Putamen (tissue), 1 donor: ENCODE measurements at regions not wholly inside any gene's neighbourhood (a gene's known extent, or its start where the extent isn't known, plus 50 kb on each side); places are given as distances from the start of the nearest gene placed in this dataset.
A peak's percentile ranks its signal among the peaks of the same experiment; 100 is the strongest.
"Not testable (repeated sequence)": the region's sequence is repeated elsewhere in the genome, so short reads cannot be mapped to it uniquely, and the experiment has no call there.

Source experiments
- DNase-seq: peaks from one replicate; pipeline ENCODE4 v3.0.0-alpha.2; 2016; ENCODE audit warnings: low spot score

DNA sequence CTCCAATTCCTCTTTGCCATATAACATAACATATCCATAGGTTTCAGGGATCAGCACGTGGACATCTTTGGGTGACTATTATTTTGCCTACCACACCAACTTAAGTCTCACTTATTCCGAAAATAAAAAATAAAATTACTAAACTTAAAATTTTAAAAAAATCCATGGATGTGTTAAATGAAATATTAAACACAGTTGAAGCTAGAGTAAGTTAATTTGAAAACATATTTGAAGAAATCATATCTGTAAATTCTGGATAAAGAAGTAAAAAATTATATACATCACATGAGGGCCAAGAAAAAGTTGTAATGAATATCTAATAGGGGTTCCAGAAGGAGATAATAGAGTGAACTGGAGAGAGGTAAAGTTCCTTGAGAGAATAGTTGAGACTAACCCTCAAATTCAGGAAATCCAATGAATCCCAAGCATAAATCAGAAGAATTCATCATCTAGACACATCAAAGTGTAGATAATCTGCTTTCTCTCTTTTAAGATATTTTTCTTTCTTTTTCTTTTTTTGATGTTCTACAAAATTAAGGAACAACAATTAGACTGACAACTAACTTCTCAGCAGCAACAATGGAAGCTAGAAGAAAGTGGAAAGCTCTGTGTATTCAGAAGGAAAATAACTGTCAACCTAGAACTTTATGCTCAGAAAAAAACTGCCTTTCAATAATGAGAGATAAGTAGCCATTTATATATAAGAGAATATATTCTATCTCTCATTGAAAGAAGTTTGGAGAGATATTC, 147.4 kb downstream of the ABHD5 start:
- no peak for DNase-seq

DNA sequence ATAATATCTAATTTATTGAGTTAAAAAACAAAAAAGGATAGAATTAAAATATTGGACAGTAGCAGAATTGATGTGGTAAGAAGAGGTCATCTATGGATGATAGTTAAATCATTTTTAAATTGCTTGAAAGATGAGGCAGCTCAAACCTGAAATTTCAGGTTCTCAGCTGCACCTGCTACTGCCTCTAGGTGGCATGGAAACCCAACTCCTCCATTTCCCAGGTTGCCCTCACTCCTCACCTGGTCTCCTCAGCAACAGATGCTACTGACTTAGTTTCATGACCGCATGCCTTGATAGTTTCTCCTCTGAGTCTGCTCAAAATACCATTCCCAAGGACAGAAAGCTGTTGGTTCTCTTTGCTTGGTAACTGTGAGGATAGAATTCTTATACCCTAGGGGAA, 148.1 kb downstream of the ABHD5 start:
- no peak for DNase-seq

- no peak for DNase-seq
Observed at GRCh38 chr3:43843386-43843785, 152.6 kb downstream of the ABHD5 start.

GRCh38 chr3:43844757-43845156, 154.0 kb downstream of the ABHD5 start:
- DNase-seq, result no peak

- DNase-seq, result not testable (repeated sequence)
Observed at GRCh38 chr3:43845553-43845952, 154.8 kb downstream of the ABHD5 start.

DNA sequence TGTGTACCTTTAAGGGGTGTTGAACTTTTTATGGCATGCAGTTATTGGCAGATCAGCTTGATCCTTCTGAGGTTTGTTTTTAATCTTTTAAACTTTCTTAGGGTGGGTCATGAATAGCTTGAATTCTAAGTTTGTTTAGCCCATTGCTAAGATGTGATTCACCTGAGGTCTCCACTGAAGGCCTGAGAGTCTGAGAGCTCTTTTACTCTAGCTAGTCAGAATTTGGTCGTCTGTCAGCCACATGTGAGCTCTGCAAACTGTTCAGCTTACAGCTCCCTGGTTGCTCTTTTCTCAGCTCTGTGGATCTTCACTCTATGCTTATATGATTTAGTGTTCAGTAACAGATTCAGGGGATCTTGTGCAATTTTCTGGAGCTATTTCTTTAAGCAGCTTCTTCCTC, 161.3 kb downstream of the ABHD5 start:
- DNase-seq, result no peak

GRCh38 chr3:43854283-43854682, 163.5 kb downstream of the ABHD5 start:
- DNase-seq, result no peak

DNA sequence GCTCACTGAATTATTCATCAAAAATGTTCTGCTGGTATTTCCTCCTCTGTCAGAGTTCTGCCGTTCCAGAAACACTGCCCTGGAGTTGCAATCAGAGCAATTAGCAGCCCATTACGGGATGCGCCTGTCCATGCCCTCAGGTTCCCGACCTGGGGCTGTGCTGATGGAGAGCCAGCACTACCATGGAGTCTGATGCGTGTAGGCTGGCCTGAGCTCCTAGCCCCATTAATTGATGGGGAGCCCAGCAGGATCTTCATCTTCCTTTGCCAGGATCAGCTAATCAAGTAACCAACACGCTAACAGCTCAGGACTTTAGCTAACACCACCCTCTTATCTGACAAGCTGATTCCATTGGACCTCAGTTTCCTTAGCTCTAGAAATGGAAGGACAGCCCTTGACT, 164.2 kb downstream of the ABHD5 start:
- no peak for DNase-seq

DNA sequence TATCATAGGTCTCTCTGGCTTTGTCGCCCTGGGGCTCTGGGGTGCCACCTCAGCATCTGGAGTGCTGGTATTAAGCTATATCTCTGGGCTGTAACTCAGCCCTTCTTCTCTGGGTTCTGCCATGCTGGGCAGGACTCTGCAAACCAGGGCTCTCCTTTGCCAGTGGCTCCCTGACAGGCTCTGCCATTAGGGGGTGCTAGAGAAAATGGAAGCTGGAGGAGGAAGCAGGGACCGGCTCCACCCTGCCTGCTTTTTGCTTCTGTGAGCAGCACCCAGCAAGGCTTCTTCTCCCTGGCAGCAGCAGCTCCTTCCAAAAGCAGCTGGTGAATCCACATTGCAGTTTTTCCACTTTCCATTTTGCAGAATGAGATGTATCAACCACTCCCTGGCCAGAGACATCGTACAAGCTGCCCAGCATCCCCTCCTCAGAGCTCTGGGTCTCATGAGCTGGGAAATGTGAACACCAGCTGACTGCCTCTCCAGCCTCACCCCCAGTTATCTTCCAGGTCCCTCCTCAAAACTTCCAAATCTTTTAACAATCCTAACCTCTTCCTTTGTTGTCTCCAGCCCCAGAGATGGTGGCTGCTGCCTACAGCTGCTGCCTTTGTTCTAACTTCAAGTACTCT, 165.0 kb downstream of the ABHD5 start:
- peak; percentile 51 for DNase-seq

DNA sequence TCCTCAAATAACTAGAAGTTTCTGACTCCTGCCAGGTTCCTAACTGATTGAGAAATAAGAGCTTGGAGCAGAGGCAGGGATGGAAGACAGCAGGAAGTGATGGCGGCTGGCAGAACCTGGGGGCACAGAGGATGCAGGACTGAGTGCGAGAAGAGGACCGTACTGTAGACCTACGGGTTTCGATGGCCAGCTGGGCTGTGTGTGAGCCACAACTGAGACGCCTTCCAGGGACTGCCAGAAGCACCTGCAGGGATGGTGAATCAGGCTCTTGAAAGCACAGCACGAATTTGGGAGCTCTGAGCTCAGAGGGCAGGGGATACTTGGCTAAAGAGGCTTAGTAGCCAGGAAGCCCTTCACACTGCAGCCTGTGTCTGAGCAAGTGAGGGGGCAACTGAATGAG, 165.6 kb downstream of the ABHD5 start:
- DNase-seq, result no peak

DNA sequence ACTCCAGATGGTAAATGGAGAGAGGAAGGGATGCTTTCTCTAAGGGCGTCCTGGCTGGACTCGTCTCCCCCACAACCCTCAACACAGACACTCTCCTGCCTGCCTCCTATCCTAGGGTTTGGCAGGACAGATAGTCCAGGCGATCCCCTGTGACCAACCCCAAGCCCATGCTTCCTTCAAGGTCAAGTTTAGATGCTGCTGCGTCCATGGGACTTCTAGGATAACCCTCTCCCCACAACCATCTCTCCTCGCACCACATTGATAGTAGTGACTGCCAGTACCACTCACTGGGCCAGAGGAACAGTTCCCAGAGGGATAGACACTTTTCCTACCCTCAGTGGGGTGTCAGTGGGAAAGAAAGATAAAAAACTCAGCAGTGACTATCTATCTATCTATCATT, 166.0 kb downstream of the ABHD5 start:
- DNase-seq, result no peak

DNA sequence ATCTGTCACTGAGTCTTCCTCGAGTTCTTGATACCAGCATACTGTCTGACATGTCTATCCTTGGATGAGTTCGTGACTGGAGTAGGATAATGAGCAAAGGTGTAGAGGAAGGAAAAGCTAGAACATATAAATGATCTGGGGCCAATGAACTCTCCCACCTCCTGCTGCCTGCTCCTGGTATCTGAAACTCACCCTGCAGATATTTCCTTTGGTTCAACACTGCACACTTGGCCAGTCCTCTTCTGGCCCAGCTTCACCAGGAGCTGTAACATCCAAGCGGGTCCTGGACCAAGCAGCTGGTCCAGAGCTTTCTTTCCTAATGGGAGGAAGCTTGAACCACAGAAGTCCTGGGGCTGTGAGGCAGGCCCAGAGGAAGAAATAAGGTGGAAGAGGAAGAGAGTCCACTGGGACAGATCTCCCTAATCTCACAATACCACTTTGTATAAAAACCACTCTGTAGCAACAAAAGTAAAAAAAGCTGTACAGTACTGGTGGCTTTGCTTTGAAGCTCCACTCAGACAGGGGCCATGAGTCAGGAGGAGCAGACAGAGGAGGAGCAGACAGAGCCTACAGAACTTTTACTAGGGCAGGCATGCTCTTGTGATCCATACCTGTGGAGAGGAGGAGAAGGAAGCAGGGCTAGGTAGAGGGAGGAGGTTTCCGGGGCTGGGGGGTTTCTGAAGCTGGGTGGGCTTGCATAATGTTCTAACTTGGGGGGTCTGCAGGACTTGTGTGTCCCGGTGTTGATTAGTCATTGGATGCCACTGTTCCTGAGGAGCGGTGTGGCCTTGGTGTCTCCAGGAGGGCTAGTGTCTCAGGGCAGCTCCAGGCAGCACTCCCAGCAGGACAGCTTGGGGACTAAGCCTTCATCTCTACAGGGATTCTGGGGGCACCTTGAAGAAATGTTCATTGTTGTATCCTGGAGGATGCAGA, 166.9 kb downstream of the ABHD5 start:
- no peak for DNase-seq

GRCh38 chr3:43858294-43858701, 167.6 kb downstream of the ABHD5 start:
- no peak for DNase-seq

GRCh38 chr3:43859766-43860165, 169.0 kb downstream of the ABHD5 start:
- DNase-seq, result no peak

GRCh38 chr3:43861635-43862034, 170.9 kb downstream of the ABHD5 start:
- DNase-seq, result no peak

DNA sequence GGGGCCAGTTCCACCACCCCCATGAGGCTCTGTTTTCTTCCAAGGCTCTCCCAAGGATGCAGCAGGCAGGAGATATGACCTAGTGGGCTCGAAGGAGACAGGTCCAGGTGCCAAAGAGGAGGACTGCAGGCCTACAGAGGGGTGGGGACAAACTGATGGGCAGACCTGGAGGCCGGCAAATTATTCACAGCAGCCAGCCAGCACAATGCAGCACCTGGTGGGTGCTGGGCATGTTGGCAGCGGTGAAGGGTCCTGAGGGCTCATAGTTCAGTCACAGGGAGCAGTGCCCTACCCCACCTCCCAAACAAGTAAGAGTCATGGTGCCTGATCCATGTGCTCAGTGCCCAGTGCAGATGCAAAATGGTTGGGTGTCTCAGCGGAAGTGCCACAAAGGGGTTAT, 171.7 kb downstream of the ABHD5 start:
- no peak for DNase-seq

DNA sequence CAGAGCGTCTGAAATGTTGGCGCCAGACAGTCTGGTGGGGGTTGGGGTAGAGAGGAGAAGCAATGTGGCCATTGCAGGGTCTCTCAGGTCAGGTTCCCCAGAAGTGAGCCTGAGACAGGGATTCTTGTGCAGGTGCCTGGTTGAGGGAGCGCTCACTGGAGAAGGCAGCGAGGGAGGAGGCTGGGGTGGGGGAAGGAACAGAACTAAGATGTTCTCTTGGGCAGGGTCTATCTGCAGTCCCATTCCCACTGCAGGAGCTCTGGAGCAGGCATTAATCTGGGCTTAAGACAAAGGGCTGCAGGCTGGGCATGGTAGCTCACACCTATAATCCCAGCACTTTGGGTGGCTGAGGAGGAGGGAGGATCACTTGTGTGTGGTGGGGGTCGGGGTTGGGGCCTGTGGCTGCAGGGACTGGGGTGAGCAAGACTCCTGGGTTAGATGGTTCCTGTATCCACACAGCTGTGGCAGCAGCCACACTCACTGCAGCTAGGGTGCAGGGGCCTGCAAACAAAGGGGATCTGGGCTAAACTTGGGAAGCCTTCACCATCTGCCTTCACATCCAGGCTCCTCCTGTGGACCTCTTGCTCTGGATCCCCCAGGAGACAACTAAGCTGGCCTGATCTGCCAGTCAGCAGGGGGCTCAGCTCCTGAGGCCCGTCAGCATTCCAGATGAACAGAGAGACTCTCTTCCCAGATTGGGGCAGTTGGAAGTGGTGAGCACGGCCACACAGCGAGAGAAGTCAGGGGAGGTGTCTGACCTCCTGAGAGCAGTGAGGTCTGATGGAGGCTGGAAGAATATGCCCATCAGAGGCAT, 172.5 kb downstream of the ABHD5 start:
- no peak for DNase-seq

DNA sequence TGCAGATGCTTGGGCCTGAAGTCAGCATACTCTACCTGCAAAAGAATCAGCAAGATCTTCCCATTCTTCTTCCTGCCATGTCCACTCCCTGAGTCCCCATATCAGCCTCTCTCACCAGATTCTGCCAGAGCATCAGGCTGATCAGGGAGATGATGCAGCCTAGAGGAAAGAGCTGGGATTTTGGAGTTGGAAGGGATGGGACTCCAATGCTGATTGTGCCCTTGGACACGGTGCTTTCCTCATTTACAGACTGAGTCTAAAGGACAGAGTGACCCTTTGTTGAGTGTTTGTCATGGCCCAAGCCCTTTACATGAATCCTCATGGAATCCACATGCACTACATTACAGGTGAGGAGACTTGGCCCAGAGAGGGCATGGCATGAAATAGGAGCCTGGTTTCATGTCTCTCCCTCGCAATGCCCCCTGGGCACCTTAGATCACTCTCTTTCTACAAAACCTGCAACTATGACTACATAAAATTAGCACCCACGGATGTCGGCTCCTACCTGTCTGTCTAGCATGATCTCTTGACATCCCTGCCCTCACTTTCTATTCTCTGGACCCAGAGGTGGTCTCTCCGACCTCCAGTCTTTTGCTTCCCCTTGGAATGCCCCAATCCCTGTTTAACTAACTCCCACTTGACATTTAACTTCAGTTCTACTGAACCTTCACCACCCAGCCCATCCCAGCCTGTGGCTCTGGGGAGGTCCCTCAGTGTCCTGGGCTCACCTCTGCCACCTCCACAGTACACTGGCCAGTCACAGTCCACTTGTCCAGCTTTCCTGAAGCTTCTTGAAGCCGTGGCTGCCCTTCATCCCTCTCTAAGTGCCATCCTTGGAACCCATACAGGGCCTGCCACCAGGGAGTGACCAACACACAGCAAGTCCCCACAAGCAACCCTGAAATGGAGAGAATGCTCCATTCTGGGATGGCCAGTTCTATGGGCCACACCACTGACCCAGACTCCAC, 173.5 kb downstream of the ABHD5 start:
- no peak for DNase-seq

DNA sequence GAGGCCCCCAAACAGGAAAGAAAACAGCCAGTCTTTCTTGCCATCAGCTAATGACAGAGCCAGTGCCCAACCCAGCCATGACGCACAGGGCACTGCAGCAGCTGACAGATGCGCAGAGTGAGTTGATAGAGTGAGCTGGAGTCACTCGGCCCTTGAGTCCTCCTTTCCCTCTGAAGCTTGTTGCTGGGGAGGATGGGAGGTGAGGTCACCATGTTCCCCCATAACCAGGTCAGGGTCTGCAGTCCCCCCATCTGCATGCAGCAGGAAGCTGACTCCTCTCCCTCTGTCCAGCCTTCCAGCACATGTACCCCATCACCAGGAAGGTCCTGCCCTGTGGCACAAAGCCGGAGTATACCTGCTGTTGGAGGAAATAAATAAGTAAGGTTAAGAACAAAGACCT, 174.6 kb downstream of the ABHD5 start:
- no peak for DNase-seq

- DNase-seq, result no peak
Observed at GRCh38 chr3:43865887-43866528, 175.3 kb downstream of the ABHD5 start.
